ENCODE measurements at regions not wholly inside any gene's neighbourhood (a gene's known extent, or its start where the extent isn't known, plus 50 kb on each side); places are given as distances from the start of the nearest gene placed in this dataset.
A peak's percentile ranks its signal among the peaks of the same experiment; 100 is the strongest.

- no peaks in the 10 kb centered on the region for H3K27me3 ChIP-seq
- DNase-seq (ENCODE audit: low spot score), result no peak
- H3K4me1 ChIP-seq, result peaks cover 0 to 41% of the 10 kb centered on the region in 2 donors
- H3K36me3 ChIP-seq, result no peaks in the 10 kb centered on the region
- no peaks in the 10 kb centered on the region for H3K9me3 ChIP-seq
- no peak overlapping the region for H3K4me3 ChIP-seq
- peak overlapping the region in 1 of 2 donors; percentile 57 for H3K27ac ChIP-seq
- no peak for TF ChIP-seq CTCF (IDR thresholded peaks at IDR 0.05)
These were observed 138.8 kb upstream of the MAP9 start for GRCh38 chr4:155515444-155516075.

- no peaks in the 10 kb centered on the region for H3K27me3 ChIP-seq
- no peaks in the 10 kb centered on the region for H3K9me3 ChIP-seq
- TF ChIP-seq CTCF (IDR thresholded peaks at IDR 0.05), result no peak
- peak overlapping the region in 1 of 2 donors; percentile 57 for H3K27ac ChIP-seq
- no peaks in the 10 kb centered on the region for H3K36me3 ChIP-seq
- H3K4me3 ChIP-seq, result no peak overlapping the region
- peaks cover 0 to 50% of the 10 kb centered on the region in 2 donors for H3K4me1 ChIP-seq
- no peak for DNase-seq (ENCODE audit: low spot score)
These were observed 137.9 kb upstream of the MAP9 start for GRCh38 chr4:155514628-155515027.

GRCh38 chr4:155512817-155513216 is 136.1 kb upstream of the MAP9 start:
- H3K27me3 ChIP-seq, result no peaks in the 10 kb centered on the region
- H3K4me1 ChIP-seq, result peaks cover 0 to 56% of the 10 kb centered on the region in 2 donors
- H3K27ac ChIP-seq, result peak overlapping the region; percentile 62 to 77
- TF ChIP-seq CTCF (IDR thresholded peaks at IDR 0.05), result no peak
- H3K9me3 ChIP-seq, result no peaks in the 10 kb centered on the region
- no peak for DNase-seq (ENCODE audit: low spot score)
- H3K4me3 ChIP-seq, result no peak overlapping the region
- no peaks in the 10 kb centered on the region for H3K36me3 ChIP-seq

GRCh38 chr4:155512046-155512445 is 135.3 kb upstream of the MAP9 start:
- H3K27ac ChIP-seq, result peak overlapping the region; percentile 62 to 77

GRCh38 chr4:155510771-155511170 is 134.0 kb upstream of the MAP9 start:
- no peak overlapping the region for H3K4me3 ChIP-seq
- no peak for TF ChIP-seq CTCF (IDR thresholded peaks at IDR 0.05)
- H3K4me1 ChIP-seq, result peaks cover 0 to 61% of the 10 kb centered on the region in 2 donors
- no peaks in the 10 kb centered on the region for H3K9me3 ChIP-seq
- H3K36me3 ChIP-seq, result no peaks in the 10 kb centered on the region
- H3K27ac ChIP-seq, result peak overlapping the region in 1 of 2 donors; percentile 77
- H3K27me3 ChIP-seq, result no peaks in the 10 kb centered on the region
- no peak for DNase-seq (ENCODE audit: low spot score)

More at GRCh38 chr4:155512046-155512445, 135.3 kb upstream of the MAP9 start:
- H3K27me3 ChIP-seq, result no peaks in the 10 kb centered on the region
- no peaks in the 10 kb centered on the region for H3K9me3 ChIP-seq
- H3K4me3 ChIP-seq, result no peak overlapping the region
- TF ChIP-seq CTCF (IDR thresholded peaks at IDR 0.05), result no peak
- peaks cover 0 to 56% of the 10 kb centered on the region in 2 donors for H3K4me1 ChIP-seq
- DNase-seq (ENCODE audit: low spot score), result no peak
- H3K36me3 ChIP-seq, result no peaks in the 10 kb centered on the region

GRCh38 chr4:155509555-155509954 is 132.8 kb upstream of the MAP9 start:
- H3K4me1 ChIP-seq, result peaks cover 0 to 60% of the 10 kb centered on the region in 2 donors
- no peak for TF ChIP-seq CTCF (IDR thresholded peaks at IDR 0.05)

More at GRCh38 chr4:155509555-155509954, 132.8 kb upstream of the MAP9 start:
- H3K9me3 ChIP-seq, result no peaks in the 10 kb centered on the region
- no peaks in the 10 kb centered on the region for H3K36me3 ChIP-seq
- no peak overlapping the region for H3K4me3 ChIP-seq
- DNase-seq (ENCODE audit: low spot score), result no peak
- no peaks in the 10 kb centered on the region for H3K27me3 ChIP-seq
- peak overlapping the region; percentile 13 to 77 for H3K27ac ChIP-seq
